Endothelial cell (in vitro differentiated cells): ENCODE measurements at regions not wholly inside any gene's neighbourhood (a gene's known extent, or its start where the extent isn't known, plus 50 kb on each side); places are given as distances from the start of the nearest gene placed in this dataset.

ENCODE experiments used
- DNase-seq: peaks from one replicate; pipeline ENCODE4 v3.0.0; 2021; ENCODE audit warnings: low spot score
- H3K27ac Mint-ChIP-seq: one replicate; pipeline ENCODE4 v1.8.0; 2021; ENCODE audit warnings: mixed read lengths, inconsistent platforms; ENCODE audit not compliant: unreplicated experiment
- H3K27me3 Mint-ChIP-seq: one replicate; pipeline ENCODE4 v1.8.0; 2021; ENCODE audit warnings: mild to moderate bottlenecking, moderate library complexity, mixed read lengths, inconsistent platforms; ENCODE audit not compliant: unreplicated experiment
- H3K36me3 Mint-ChIP-seq: one replicate; pipeline ENCODE4 v1.8.0; 2021; ENCODE audit warnings: mild to moderate bottlenecking, low read depth, mixed read lengths, inconsistent platforms; ENCODE audit not compliant: unreplicated experiment
- H3K4me1 Mint-ChIP-seq: one replicate; pipeline ENCODE4 v1.8.0; 2021; ENCODE audit warnings: mild to moderate bottlenecking, mixed read lengths, inconsistent platforms; ENCODE audit not compliant: unreplicated experiment
- H3K4me3 Mint-ChIP-seq: one replicate; pipeline ENCODE4 v1.8.0; 2021; ENCODE audit warnings: mild to moderate bottlenecking, mixed read lengths, inconsistent platforms; ENCODE audit not compliant: unreplicated experiment
- H3K9me3 Mint-ChIP-seq: one replicate; pipeline ENCODE4 v1.8.0; 2021; ENCODE audit warnings: mixed read lengths, inconsistent platforms; ENCODE audit not compliant: unreplicated experiment
- TF ChIP-seq, protein P1 (sequence below): fragments of 200-600 bp; sonication (generic); IDR thresholded peaks from one replicate; pipeline ENCODE4 v1.5.0; 2021; ENCODE audit warnings: antibody characterized with exemption; ENCODE audit not compliant: unreplicated experiment

- Mint-ChIP-seq H3K4me3 (no peak overlapping the region), H3K9me3 (no peaks in the 10 kb centered on the region), H3K4me1 (peaks cover 14% of the 10 kb centered on the region), H3K27me3 (no peaks in the 10 kb centered on the region), H3K27ac (no peak overlapping the region), H3K36me3 (no peaks in the 10 kb centered on the region)
- no peak for DNase-seq
- TF ChIP-seq, protein P1, sequence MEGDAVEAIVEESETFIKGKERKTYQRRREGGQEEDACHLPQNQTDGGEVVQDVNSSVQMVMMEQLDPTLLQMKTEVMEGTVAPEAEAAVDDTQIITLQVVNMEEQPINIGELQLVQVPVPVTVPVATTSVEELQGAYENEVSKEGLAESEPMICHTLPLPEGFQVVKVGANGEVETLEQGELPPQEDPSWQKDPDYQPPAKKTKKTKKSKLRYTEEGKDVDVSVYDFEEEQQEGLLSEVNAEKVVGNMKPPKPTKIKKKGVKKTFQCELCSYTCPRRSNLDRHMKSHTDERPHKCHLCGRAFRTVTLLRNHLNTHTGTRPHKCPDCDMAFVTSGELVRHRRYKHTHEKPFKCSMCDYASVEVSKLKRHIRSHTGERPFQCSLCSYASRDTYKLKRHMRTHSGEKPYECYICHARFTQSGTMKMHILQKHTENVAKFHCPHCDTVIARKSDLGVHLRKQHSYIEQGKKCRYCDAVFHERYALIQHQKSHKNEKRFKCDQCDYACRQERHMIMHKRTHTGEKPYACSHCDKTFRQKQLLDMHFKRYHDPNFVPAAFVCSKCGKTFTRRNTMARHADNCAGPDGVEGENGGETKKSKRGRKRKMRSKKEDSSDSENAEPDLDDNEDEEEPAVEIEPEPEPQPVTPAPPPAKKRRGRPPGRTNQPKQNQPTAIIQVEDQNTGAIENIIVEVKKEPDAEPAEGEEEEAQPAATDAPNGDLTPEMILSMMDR, result no peak
These were observed 606.9 kb downstream of the CDH26 start for GRCh38 chr20:60565083-60565482.

DNA sequence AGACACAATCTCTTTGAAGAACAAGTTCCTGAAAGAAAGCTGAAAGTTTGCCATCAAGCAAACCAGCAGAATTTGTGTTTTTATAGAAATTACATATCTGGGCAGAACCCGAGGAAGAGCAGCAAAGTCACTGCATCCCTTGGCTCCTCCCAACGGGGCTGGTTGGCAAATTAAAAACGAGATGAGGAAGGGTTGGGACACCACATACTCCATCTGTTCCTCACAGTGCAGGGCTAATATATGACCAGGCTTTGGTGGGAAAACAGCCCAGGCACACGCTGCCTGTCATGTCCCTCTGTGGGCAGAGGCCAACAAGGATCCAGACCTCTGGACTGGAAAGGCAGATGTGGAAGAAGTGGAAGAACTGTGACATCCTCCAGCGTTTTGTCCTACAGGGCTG is 607.3 kb downstream of the CDH26 start:
- no peak overlapping the region for H3K27ac Mint-ChIP-seq
- H3K4me3 Mint-ChIP-seq, result no peak overlapping the region
- peaks cover 11% of the 10 kb centered on the region for H3K4me1 Mint-ChIP-seq
- TF ChIP-seq, protein P1, result no peak
- H3K9me3 Mint-ChIP-seq, result no peaks in the 10 kb centered on the region
- DNase-seq, result no peak
- H3K27me3 Mint-ChIP-seq, result no peaks in the 10 kb centered on the region
- H3K36me3 Mint-ChIP-seq, result no peaks in the 10 kb centered on the region

GRCh38 chr20:60569116-60569515 is 610.9 kb downstream of the CDH26 start:
- Mint-ChIP-seq H3K9me3 (no peaks in the 10 kb centered on the region), H3K4me1 (peaks cover 6% of the 10 kb centered on the region), H3K36me3 (no peaks in the 10 kb centered on the region), H3K27ac (no peak overlapping the region), H3K4me3 (no peak overlapping the region), H3K27me3 (no peaks in the 10 kb centered on the region)
- TF ChIP-seq, protein P1, result no peak
- no peak for DNase-seq

- Mint-ChIP-seq H3K4me1 (no peaks in the 10 kb centered on the region), H3K9me3 (no peaks in the 10 kb centered on the region), H3K27ac (no peak overlapping the region), H3K27me3 (no peaks in the 10 kb centered on the region), H3K4me3 (no peak overlapping the region), H3K36me3 (no peaks in the 10 kb centered on the region)
- no peak for DNase-seq
- TF ChIP-seq, protein P1, result no peak
These were observed 612.5 kb downstream of the CDH26 start for GRCh38 chr20:60570481-60571277.

DNA sequence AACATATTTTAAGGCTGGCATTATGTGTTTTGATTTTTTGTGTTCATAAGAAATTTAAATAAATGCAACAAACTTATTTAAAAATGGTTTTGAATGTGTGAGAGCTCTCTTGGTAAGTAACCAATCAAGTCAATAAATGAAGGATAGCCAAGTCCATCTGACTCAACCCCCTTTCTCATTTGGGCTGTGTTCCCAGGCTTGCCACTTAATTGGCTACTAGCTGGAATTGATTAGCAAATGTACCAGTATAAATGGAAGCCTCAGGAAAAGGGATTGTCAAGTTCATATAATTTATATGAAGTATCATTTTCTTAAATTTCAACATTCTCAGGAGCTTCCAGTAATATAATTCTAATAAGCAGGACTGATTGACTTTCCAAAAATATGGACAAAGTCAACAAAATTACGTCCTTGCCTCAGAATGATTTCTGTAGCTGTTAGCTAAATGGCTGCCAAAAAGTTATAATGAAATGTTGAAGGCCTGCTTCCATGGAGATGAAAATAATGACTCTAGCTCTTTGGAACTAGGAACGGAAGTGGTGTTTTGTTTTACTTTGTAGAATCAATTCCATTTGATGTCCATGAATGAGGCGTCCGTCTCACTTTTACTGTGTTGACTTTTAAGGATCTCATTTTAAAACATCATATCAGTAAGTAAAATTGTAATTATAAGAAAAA is 614.9 kb downstream of the CDH26 start:
- Mint-ChIP-seq H3K36me3 (no peaks in the 10 kb centered on the region), H3K4me3 (no peak overlapping the region), H3K27me3 (no peaks in the 10 kb centered on the region), H3K27ac (no peak overlapping the region), H3K4me1 (no peaks in the 10 kb centered on the region), H3K9me3 (no peaks in the 10 kb centered on the region)
- TF ChIP-seq, protein P1, result no peak
- no peak for DNase-seq
